ENCODE measurements at regions not wholly inside any gene's neighbourhood (a gene's known extent, or its start where the extent isn't known, plus 50 kb on each side); places are given as distances from the start of the nearest gene placed in this dataset.

- TF ChIP-seq CTCF (IDR thresholded peaks at IDR 0.05 in 8 of 11, conservative IDR thresholded peaks at IDR 0.05 in 3 of 11) (no peak), POLR2A (IDR thresholded peaks at IDR 0.05) (no peak)
Measured at GRCh38 chr2:2926858-2927175, 450.8 kb downstream of the EIPR1 start.

All from spleen (tissue), 7 donors.